Mammary epithelial cell (primary cell): ENCODE measurements at regions not wholly inside any gene's neighbourhood (a gene's known extent, or its start where the extent isn't known, plus 50 kb on each side); places are given as distances from the start of the nearest gene placed in this dataset.

Experiments used
- CTCF ChIP-seq, 2 donors: IDR thresholded peaks in 1 of 2; conservative IDR thresholded peaks in 1 of 2; 2 replicates each; pipeline ENCODE4 v1.5.1; 2011 to 2012; ENCODE audit warnings: inconsistent platforms in 2 of 2, low read length in 2 of 2, mild to moderate bottlenecking in 2 of 2, control low read depth in 1 of 2, low read depth in 1 of 2; ENCODE audit not compliant: insufficient read depth in 1 of 2; ENCODE audit errors: extremely low read depth in 1 of 2
- EZH2 ChIP-seq: IDR thresholded peaks from 2 replicates; pipeline ENCODE4 v1.6.1; 2012; ENCODE audit warnings: low read length, inconsistent platforms, borderline replicate concordance

GRCh38 chr20:50358166-50358565, 152.0 kb upstream of the PTPN1 start:
- TF ChIP-seq EZH2 (no peak), CTCF (conservative IDR thresholded peaks at IDR 0.05 in 1 of 2, IDR thresholded peaks at IDR 0.05 in 1 of 2; ENCODE audit: extremely low read depth in 1 of 2, insufficient read depth in 1 of 2, low read depth in 1 of 2, low read length in 2 of 2) (no peak)
